B cell (primary cell): ENCODE measurements at regions not wholly inside any gene's neighbourhood (a gene's known extent, or its start where the extent isn't known, plus 50 kb on each side); places are given as distances from the start of the nearest gene placed in this dataset.

Experiments used
- ATAC-seq: fragments of 200-7000 bp; cut with Tn5 transposase; one replicate; pipeline ENCODE4 v1.10.0; 2021; ENCODE audit warnings: low read depth, mild to moderate bottlenecking, moderate number of reproducible peaks, moderate library complexity
- CTCF ChIA-PET: fragments of 350-600 bp; sonication (Branson Sonifier 250); formaldehyde crosslinking; loops from one replicate; lab custom pipeline; 2021; ENCODE audit warnings: antibody characterized with exemption, inconsistent platforms; lab: Charles Lee
- POLR2A ChIA-PET: fragments of 350-600 bp; sonication (Branson Sonifier 250); formaldehyde crosslinking; loops from one replicate; lab custom pipeline; 2021; ENCODE audit warnings: antibody characterized with exemption; lab: Charles Lee
- DNase-seq: peaks from one replicate; pipeline ENCODE4 v3.0.0; 2013
- H2AFZ ChIP-seq: 2 replicates; pipeline ENCODE4 v1.6.1; 2012; ENCODE audit warnings: mild to moderate bottlenecking, low read depth, low read length; ENCODE audit not compliant: insufficient read depth, poor library complexity, severe bottlenecking
- H3K27ac ChIP-seq, 2 donors: 1 replicate in 1 of 2; 2 replicates in 1 of 2; pipeline ENCODE4 v1.5.1; 2012 to 2013; ENCODE audit warnings: low read length in 2 of 2, mild to moderate bottlenecking in 2 of 2, moderate library complexity in 1 of 2
- H3K27me3 ChIP-seq, 4 experiments: fragments of 200-600 bp in 1 of 4; sonication (generic) in 1 of 4; replicated peaks in 1 of 4; 1 replicate in 2 of 4; 2 replicates in 2 of 4; pipeline versions ENCODE4 v1.6.1 to v1.7.0; 2013 to 2016; ENCODE audit warnings: low read length in 3 of 4, mild to moderate bottlenecking in 2 of 4, mixed read lengths in 1 of 4, moderate library complexity in 1 of 4; ENCODE audit not compliant: insufficient read depth in 4 of 4, control insufficient read depth in 3 of 4; ENCODE audit errors: control extremely low read depth in 1 of 4
- H3K36me3 ChIP-seq, 2 experiments: replicated peaks in 1 of 2; 1 replicate in 1 of 2; 2 replicates in 1 of 2; pipeline versions ENCODE4 v1.6.1 to v1.7.1; 2013; ENCODE audit warnings: low read length in 1 of 2; ENCODE audit not compliant: insufficient read depth in 2 of 2, control insufficient read depth in 1 of 2; ENCODE audit errors: control extremely low read depth in 1 of 2, extremely low read depth in 1 of 2
- H3K4me1 ChIP-seq, 2 donors: fragments of 200-600 bp in 1 of 2; sonication (generic) in 1 of 2; 1 replicate in 1 of 2; 2 replicates in 1 of 2; pipeline versions ENCODE4 v1.5.1 to v1.6.1; 2013 to 2017; ENCODE audit warnings: low read length in 2 of 2; ENCODE audit not compliant: control insufficient read depth in 2 of 2, insufficient read depth in 2 of 2
- H3K4me2 ChIP-seq: replicated peaks from 2 replicates; pipeline ENCODE3; 2012; ENCODE audit warnings: mild to moderate bottlenecking, low read depth, low read length; ENCODE audit not compliant: poor library complexity, severe bottlenecking
- H3K4me3 ChIP-seq, 5 experiments: fragments of 200-600 bp in 1 of 5; sonication (generic) in 1 of 5; 1 replicate in 3 of 5; 2 replicates in 2 of 5; pipeline versions ENCODE4 v1.5.1 to v1.7.0; 2011 to 2016; ENCODE audit warnings: low read length in 4 of 5, mild to moderate bottlenecking in 4 of 5, low read depth in 2 of 5, control low read depth in 1 of 5, moderate library complexity in 1 of 5; ENCODE audit not compliant: insufficient read depth in 1 of 5; ENCODE audit errors: control extremely low read depth in 1 of 5, extremely low read depth in 1 of 5
- H3K79me2 ChIP-seq: fragments of 200-600 bp; sonication (generic); one replicate; pipeline ENCODE4 v1.6.0; 2016; ENCODE audit warnings: low read length; ENCODE audit not compliant: control insufficient read depth, insufficient read depth
- H3K9ac ChIP-seq: fragments of 200-600 bp; sonication (generic); 2 replicates; pipeline ENCODE4 v1.6.1; 2017; ENCODE audit warnings: mild to moderate bottlenecking, low read length, moderate library complexity
- H3K9me3 ChIP-seq, 3 donors: one replicate each; pipeline versions ENCODE4 v1.6.1 to v1.7.1; 2013; ENCODE audit warnings: low read length in 2 of 3; ENCODE audit not compliant: control insufficient read depth in 2 of 3, insufficient read depth in 1 of 3; ENCODE audit errors: control extremely low read depth in 1 of 3
- H4K20me1 ChIP-seq: 2 replicates; pipeline ENCODE4 v1.6.0; 2012; ENCODE audit warnings: mild to moderate bottlenecking, low read length; ENCODE audit not compliant: insufficient read depth, control insufficient read depth, poor library complexity, severe bottlenecking
- H3K27ac Mint-ChIP-seq: one replicate; pipeline ENCODE4 v1.8.0; 2021; ENCODE audit warnings: mixed read lengths
- H3K27me3 Mint-ChIP-seq: one replicate; pipeline ENCODE4 v1.8.0; 2021; ENCODE audit warnings: mixed read lengths
- H3K4me1 Mint-ChIP-seq: one replicate; pipeline ENCODE4 v1.8.0; 2021; ENCODE audit warnings: mixed read lengths
- H3K4me3 Mint-ChIP-seq: one replicate; pipeline ENCODE4 v1.8.0; 2021; ENCODE audit warnings: mixed read lengths
- H3K9me3 Mint-ChIP-seq: one replicate; pipeline ENCODE4 v1.8.0; 2022; ENCODE audit warnings: mixed read lengths; ENCODE audit not compliant: insufficient read depth
- EZH2 ChIP-seq: IDR thresholded peaks from 2 replicates; pipeline ENCODE4 v1.6.1; 2012; ENCODE audit warnings: borderline replicate concordance, low read depth, mild to moderate bottlenecking, moderate library complexity, low read length; ENCODE audit not compliant: insufficient read depth, poor library complexity, severe bottlenecking
- WGBS: methylation state at CpG from one replicate; pipeline ENCODE4 v1.1.5; 2013; ENCODE audit warnings: missing lambda C conversion rate; ENCODE audit not compliant: insufficient coverage; 5-methylcytosine and 5-hydroxymethylcytosine counted together
- intact Hi-C: fragments of 100-400 bp; cut with micrococcal nuclease; formaldehyde crosslinking; loops from one replicate; pipeline ENCODE4 v1.10.0; 2022
- TF ChIP-seq, protein P1 (sequence below): fragments of 200-600 bp; IDR thresholded peaks from one replicate; pipeline ENCODE4 v1.8.0; 2022; ENCODE audit warnings: antibody characterized with exemption, mild to moderate bottlenecking

DNA sequence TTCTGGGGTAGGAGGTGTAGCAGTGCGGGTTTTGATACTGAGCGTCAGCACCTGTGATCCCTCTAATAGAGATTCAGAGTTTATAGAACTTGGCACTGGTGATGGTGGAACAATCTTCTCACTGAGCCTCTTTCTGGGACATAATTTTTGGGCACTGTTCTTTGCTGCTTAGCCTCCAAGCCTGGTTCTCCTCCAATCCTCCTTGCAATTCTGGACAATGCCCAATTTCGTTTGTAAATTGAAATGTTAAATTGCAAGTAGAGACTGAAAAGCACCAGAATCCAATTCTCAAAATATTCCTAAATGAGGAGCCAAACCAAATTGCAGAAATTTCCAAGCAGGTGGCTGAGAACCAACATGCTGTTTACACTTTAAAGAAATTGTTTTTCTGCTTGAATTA, 149.8 kb upstream of the ABI3BP start:
- Histone ChIP-seq H2AFZ (no peak overlapping the region), H3K4me2 (no peak overlapping the region), H3K9ac (no peak overlapping the region), H3K27ac (no peak overlapping the region), H3K79me2 (no peaks in the 10 kb centered on the region), H3K27me3 (no peaks in the 10 kb centered on the region), H3K9me3 (no peaks in the 10 kb centered on the region), H3K4me1 (no peaks in the 10 kb centered on the region), H4K20me1 (no peaks in the 10 kb centered on the region), H3K36me3 (no peaks in the 10 kb centered on the region), H3K4me3 (no peak overlapping the region)
- ATAC-seq: no peak
- no peak overlapping the region for H3K27ac Mint-ChIP-seq
- H3K27me3 Mint-ChIP-seq: peaks cover 8% of the 10 kb centered on the region
- DNase-seq: no peak
- ChIA-PET POLR2A (no interaction called here), CTCF (interaction anchor here (0.6 kb wide), 1 partner anchor 1535 kb away, joined by 3 read pairs; no protein-coding TSS in a partner anchor)
- no peak overlapping the region for H3K4me3 Mint-ChIP-seq
- H3K9me3 Mint-ChIP-seq: no peaks in the 10 kb centered on the region
- no peaks in the 10 kb centered on the region for H3K4me1 Mint-ChIP-seq
- no peak for TF ChIP-seq EZH2
- TF ChIP-seq, protein P1, sequence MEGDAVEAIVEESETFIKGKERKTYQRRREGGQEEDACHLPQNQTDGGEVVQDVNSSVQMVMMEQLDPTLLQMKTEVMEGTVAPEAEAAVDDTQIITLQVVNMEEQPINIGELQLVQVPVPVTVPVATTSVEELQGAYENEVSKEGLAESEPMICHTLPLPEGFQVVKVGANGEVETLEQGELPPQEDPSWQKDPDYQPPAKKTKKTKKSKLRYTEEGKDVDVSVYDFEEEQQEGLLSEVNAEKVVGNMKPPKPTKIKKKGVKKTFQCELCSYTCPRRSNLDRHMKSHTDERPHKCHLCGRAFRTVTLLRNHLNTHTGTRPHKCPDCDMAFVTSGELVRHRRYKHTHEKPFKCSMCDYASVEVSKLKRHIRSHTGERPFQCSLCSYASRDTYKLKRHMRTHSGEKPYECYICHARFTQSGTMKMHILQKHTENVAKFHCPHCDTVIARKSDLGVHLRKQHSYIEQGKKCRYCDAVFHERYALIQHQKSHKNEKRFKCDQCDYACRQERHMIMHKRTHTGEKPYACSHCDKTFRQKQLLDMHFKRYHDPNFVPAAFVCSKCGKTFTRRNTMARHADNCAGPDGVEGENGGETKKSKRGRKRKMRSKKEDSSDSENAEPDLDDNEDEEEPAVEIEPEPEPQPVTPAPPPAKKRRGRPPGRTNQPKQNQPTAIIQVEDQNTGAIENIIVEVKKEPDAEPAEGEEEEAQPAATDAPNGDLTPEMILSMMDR: no peak
- intact Hi-C loops: no loop called here
- 96% methylated on average over 2 of the region's 3 CpGs for WGBS

DNA sequence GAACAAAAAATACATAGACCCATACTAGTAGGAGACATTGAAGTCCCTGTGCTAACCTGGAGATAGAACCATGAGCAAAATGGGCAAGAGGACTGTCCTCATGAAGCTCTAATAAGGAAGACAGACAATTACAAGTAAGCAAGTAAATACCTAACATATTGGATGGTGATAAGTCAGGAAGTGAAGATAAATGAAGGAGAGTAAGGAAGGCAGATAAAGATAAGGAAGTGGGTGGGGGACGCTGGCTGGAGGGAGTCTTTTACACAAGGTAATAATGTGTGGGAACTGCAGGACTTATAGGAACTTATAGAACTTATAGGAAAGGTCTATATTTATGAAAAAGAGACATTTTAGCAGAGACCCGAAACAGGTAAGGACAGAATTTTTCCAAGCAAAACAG, 148.9 kb upstream of the ABI3BP start:
- WGBS: no CpG with 5 or more reads among the region's 2 CpGs
- H3K4me3 Mint-ChIP-seq: no peak overlapping the region
- no peak overlapping the region for H3K9ac ChIP-seq
- H2AFZ ChIP-seq: no peak overlapping the region
- no peaks in the 10 kb centered on the region for H3K9me3 ChIP-seq
- DNase-seq (no peak), ATAC-seq (no peak)
- ChIA-PET POLR2A (no interaction called here), CTCF (no interaction called here)
- no peaks in the 10 kb centered on the region for H4K20me1 ChIP-seq
- no peaks in the 10 kb centered on the region for H3K4me1 Mint-ChIP-seq
- H3K27me3 ChIP-seq: no peaks in the 10 kb centered on the region
- no peaks in the 10 kb centered on the region for H3K36me3 ChIP-seq
- no peak for TF ChIP-seq EZH2
- TF ChIP-seq, protein P1: no peak
- no peak overlapping the region for H3K27ac ChIP-seq
- intact Hi-C loops: no loop called here
- no peak overlapping the region for H3K4me3 ChIP-seq
- H3K9me3 Mint-ChIP-seq: no peaks in the 10 kb centered on the region
- no peak overlapping the region for H3K4me2 ChIP-seq
- H3K27ac Mint-ChIP-seq: no peak overlapping the region
- H3K27me3 Mint-ChIP-seq: peaks cover 8% of the 10 kb centered on the region
- no peaks in the 10 kb centered on the region for H3K4me1 ChIP-seq
- H3K79me2 ChIP-seq: no peaks in the 10 kb centered on the region
